ENCODE measurements at regions not wholly inside any gene's neighbourhood (a gene's known extent, or its start where the extent isn't known, plus 50 kb on each side); places are given as distances from the start of the nearest gene placed in this dataset.

GRCh38 chr20:8972963-8973705 is 95.8 kb upstream of the PLCB4 start:
- Histone ChIP-seq H3K9me2 (ENCODE audit: insufficient read depth) (peaks cover 16% of the 10 kb centered on the region), H3K4me1 (ENCODE audit: insufficient read depth) (0 out of 2 replicates have a peak, but pooled peaks cover 7% of the 10 kb centered on the region), H3F3A (replicated peaks; ENCODE audit: low read depth) (no peaks in the 10 kb centered on the region), H4K20me1 (replicated peaks; ENCODE audit: insufficient read depth) (no peaks in the 10 kb centered on the region), H3K27me3 (ENCODE audit: insufficient read depth) (no peaks in the 10 kb centered on the region), H3K4me2 (no peak overlapping the region), H3K27ac (ENCODE audit: low read depth) (no peak overlapping the region), H3K36me3 (ENCODE audit: insufficient read depth) (no peaks in the 10 kb centered on the region), H3K4me3 (no peak overlapping the region), H3K79me2 (replicated peaks; ENCODE audit: insufficient read depth) (no peaks in the 10 kb centered on the region), H2AFZ (peak overlapping the region; percentile 15; the same call in 1 of the 2 replicates)
- ATAC-seq (no peak), DNase-seq (ENCODE audit: low spot score) (no peak)
- no peaks in the 10 kb centered on the region; the same call in 2 of the 3 replicates for H3K36me3 Mint-ChIP-seq (ENCODE audit: low read depth)
- H3K4me1 Mint-ChIP-seq, result peaks cover 17% of the 10 kb centered on the region
- H3K9me3 Mint-ChIP-seq, result peaks cover 4% of the 10 kb centered on the region
- H3K27me3 Mint-ChIP-seq (ENCODE audit: insufficient read depth, low read depth, poor library complexity), result no peaks in the 10 kb centered on the region
- H3K27ac Mint-ChIP-seq, result no peak overlapping the region
- H3K4me3 Mint-ChIP-seq, result no peak overlapping the region
- no peak for TF ChIP-seq ZNF331 (CRISPR knock-in tag; IDR thresholded peaks at IDR 0.05; ENCODE audit: low read depth)
- no peak for TF ChIP-seq JUNB (IDR thresholded peaks at IDR 0.05; ENCODE audit: unreplicated experiment)
- no peak for TF ChIP-seq STAT1 (IDR thresholded peaks at IDR 0.05; ENCODE audit: unreplicated experiment)
- TF ChIP-seq NANOG (IDR thresholded peaks at IDR 0.05; ENCODE audit: borderline replicate concordance), result no peak
- TF ChIP-seq ZNF114 (CRISPR knock-in tag; IDR thresholded peaks at IDR 0.05), result no peak
- no peak for TF ChIP-seq REST (IDR thresholded peaks at IDR 0.05; ENCODE audit: unreplicated experiment)
- TF ChIP-seq, protein P1, sequence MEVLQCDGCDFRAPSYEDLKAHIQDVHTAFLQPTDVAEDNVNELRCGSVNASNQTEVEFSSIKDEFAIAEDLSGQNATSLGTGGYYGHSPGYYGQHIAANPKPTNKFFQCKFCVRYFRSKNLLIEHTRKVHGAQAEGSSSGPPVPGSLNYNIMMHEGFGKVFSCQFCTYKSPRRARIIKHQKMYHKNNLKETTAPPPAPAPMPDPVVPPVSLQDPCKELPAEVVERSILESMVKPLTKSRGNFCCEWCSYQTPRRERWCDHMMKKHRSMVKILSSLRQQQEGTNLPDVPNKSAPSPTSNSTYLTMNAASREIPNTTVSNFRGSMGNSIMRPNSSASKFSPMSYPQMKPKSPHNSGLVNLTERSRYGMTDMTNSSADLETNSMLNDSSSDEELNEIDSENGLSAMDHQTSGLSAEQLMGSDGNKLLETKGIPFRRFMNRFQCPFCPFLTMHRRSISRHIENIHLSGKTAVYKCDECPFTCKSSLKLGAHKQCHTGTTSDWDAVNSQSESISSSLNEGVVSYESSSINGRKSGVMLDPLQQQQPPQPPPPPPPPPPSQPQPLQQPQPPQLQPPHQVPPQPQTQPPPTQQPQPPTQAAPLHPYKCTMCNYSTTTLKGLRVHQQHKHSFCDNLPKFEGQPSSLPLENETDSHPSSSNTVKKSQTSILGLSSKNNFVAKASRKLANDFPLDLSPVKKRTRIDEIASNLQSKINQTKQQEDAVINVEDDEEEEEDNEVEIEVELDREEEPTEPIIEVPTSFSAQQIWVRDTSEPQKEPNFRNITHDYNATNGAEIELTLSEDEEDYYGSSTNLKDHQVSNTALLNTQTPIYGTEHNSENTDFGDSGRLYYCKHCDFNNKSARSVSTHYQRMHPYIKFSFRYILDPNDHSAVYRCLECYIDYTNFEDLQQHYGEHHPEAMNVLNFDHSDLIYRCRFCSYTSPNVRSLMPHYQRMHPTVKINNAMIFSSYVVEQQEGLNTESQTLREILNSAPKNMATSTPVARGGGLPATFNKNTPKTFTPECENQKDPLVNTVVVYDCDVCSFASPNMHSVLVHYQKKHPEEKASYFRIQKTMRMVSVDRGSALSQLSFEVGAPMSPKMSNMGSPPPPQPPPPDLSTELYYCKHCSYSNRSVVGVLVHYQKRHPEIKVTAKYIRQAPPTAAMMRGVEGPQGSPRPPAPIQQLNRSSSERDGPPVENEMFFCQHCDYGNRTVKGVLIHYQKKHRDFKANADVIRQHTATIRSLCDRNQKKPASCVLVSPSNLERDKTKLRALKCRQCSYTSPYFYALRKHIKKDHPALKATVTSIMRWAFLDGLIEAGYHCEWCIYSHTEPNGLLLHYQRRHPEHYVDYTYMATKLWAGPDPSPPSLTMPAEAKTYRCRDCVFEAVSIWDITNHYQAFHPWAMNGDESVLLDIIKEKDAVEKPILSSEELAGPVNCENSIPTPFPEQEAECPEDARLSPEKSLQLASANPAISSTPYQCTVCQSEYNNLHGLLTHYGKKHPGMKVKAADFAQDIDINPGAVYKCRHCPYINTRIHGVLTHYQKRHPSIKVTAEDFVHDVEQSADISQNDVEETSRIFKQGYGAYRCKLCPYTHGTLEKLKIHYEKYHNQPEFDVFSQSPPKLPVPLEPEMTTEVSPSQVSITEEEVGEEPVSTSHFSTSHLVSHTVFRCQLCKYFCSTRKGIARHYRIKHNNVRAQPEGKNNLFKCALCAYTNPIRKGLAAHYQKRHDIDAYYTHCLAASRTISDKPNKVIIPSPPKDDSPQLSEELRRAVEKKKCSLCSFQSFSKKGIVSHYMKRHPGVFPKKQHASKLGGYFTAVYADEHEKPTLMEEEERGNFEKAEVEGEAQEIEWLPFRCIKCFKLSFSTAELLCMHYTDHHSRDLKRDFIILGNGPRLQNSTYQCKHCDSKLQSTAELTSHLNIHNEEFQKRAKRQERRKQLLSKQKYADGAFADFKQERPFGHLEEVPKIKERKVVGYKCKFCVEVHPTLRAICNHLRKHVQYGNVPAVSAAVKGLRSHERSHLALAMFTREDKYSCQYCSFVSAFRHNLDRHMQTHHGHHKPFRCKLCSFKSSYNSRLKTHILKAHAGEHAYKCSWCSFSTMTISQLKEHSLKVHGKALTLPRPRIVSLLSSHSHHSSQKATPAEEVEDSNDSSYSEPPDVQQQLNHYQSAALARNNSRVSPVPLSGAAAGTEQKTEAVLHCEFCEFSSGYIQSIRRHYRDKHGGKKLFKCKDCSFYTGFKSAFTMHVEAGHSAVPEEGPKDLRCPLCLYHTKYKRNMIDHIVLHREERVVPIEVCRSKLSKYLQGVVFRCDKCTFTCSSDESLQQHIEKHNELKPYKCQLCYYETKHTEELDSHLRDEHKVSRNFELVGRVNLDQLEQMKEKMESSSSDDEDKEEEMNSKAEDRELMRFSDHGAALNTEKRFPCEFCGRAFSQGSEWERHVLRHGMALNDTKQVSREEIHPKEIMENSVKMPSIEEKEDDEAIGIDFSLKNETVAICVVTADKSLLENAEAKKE (CRISPR knock-in tag; IDR thresholded peaks at IDR 0.05), result no peak
- no peak for TF ChIP-seq EZH2 (IDR thresholded peaks at IDR 0.05; ENCODE audit: low read depth, unreplicated experiment)
- no peak for TF ChIP-seq POLR2AphosphoS5 (IDR thresholded peaks at IDR 0.05; ENCODE audit: low read depth)
- TF ChIP-seq EZH2phosphoT487 (IDR thresholded peaks at IDR 0.05; ENCODE audit: unreplicated experiment), result no peak
- TF ChIP-seq, protein P2, sequence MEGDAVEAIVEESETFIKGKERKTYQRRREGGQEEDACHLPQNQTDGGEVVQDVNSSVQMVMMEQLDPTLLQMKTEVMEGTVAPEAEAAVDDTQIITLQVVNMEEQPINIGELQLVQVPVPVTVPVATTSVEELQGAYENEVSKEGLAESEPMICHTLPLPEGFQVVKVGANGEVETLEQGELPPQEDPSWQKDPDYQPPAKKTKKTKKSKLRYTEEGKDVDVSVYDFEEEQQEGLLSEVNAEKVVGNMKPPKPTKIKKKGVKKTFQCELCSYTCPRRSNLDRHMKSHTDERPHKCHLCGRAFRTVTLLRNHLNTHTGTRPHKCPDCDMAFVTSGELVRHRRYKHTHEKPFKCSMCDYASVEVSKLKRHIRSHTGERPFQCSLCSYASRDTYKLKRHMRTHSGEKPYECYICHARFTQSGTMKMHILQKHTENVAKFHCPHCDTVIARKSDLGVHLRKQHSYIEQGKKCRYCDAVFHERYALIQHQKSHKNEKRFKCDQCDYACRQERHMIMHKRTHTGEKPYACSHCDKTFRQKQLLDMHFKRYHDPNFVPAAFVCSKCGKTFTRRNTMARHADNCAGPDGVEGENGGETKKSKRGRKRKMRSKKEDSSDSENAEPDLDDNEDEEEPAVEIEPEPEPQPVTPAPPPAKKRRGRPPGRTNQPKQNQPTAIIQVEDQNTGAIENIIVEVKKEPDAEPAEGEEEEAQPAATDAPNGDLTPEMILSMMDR (conservative IDR thresholded peaks at IDR 0.05; ENCODE audit: low read depth in 2 of 2), result no peak
- no peak for TF ChIP-seq ETS1 (IDR thresholded peaks at IDR 0.05)
- no peak for TF ChIP-seq CREB1 (CRISPR knock-in tag; IDR thresholded peaks at IDR 0.05; ENCODE audit: low read depth)

Measured in GM23338 (cell line).